ENCODE measurements at regions not wholly inside any gene's neighbourhood (a gene's known extent, or its start where the extent isn't known, plus 50 kb on each side); places are given as distances from the start of the nearest gene placed in this dataset. TPM values are rescaled to one million over a fixed set of nuclear protein-coding genes. Genes with fewer than 3 reads are reported as not detected.

DNA sequence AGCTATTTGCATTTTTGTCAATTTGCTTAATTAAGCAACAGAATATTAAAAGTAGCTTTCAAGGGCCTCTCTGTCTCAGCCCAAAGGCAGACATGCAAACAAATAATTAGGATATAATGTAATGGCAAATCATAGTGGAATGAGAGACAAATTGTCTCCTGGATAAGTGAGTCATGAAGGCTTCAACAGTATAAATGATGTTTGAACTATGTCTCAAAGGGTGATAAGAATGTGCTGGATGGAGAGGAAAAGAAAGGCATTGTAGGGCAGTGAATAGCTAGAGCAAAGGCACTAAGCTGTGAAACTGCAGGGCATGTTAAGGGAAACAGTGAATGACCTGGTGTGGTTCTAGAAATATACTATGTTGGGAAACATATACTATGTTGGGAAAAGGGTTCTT, 53.5 kb upstream of the PPP1R12A start:
- Histone ChIP-seq H3K9ac (ENCODE audit: low read length) (no peak overlapping the region), H3K9me2 (replicated peaks; ENCODE audit: insufficient read depth, low read length) (no peaks in the 10 kb centered on the region), H3K27ac (ENCODE audit: low read length) (no peak overlapping the region), H3K4me2 (ENCODE audit: low read depth, low read length, poor library complexity, severe bottlenecking) (no peak overlapping the region), H3K79me2 (ENCODE audit: low read length) (no peaks in the 10 kb centered on the region), H4K20me1 (ENCODE audit: insufficient read depth, low read depth, low read length) (no peaks in the 10 kb centered on the region), H3K27me3 (ENCODE audit: low read length) (no peaks in the 10 kb centered on the region), H2AFZ (ENCODE audit: low read length) (no peak overlapping the region), H3K4me3 (ENCODE audit: low read length) (no peak overlapping the region), H3K36me3 (ENCODE audit: insufficient read depth, low read length) (no peaks in the 10 kb centered on the region), H3K4me1 (ENCODE audit: low read length) (no peaks in the 10 kb centered on the region), H3K9me3 (ENCODE audit: low read length) (no peaks in the 10 kb centered on the region)
- no peak for DNase-seq

DNA sequence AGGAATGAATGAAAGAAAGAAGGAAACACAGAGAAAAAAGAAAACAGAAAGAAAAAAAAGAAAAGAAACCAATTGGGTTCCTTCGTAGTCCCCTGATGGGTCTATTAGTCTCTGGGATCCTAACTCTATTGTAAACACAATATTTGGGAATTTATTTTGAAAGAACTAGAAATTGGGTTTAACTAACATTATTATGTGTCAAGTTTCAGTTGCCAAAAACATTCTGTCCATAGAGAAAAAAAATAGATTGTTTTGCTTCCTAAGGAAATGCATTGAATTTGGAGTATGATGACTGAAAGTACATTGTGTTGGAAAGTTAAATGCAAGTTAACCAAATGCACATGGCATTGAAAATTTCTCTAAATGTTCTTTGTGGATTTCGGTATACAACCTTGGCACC, 52.8 kb upstream of the PPP1R12A start:
- H3K4me3 ChIP-seq (ENCODE audit: low read length): no peak overlapping the region
- no peak overlapping the region for H3K9ac ChIP-seq (ENCODE audit: low read length)
- no peaks in the 10 kb centered on the region for H3K4me1 ChIP-seq (ENCODE audit: low read length)
- H3K9me2 ChIP-seq (replicated peaks; ENCODE audit: insufficient read depth, low read length): no peaks in the 10 kb centered on the region
- no peaks in the 10 kb centered on the region for H4K20me1 ChIP-seq (ENCODE audit: insufficient read depth, low read depth, low read length)
- H3K36me3 ChIP-seq (ENCODE audit: insufficient read depth, low read length): no peaks in the 10 kb centered on the region
- H3K4me2 ChIP-seq (ENCODE audit: low read depth, low read length, poor library complexity, severe bottlenecking): no peak overlapping the region
- H2AFZ ChIP-seq (ENCODE audit: low read length): no peak overlapping the region
- no peaks in the 10 kb centered on the region for H3K9me3 ChIP-seq (ENCODE audit: low read length)
- H3K27ac ChIP-seq (ENCODE audit: low read length): no peak overlapping the region
- H3K79me2 ChIP-seq (ENCODE audit: low read length): no peaks in the 10 kb centered on the region
- H3K27me3 ChIP-seq (ENCODE audit: low read length): no peaks in the 10 kb centered on the region
- no peak for DNase-seq

Small RNA genes lying in the stretch of these regions (small RNA-seq; reads per million reads assigned to genes)
- gene SNRPGP20: not detected
